ENCODE measurements at regions not wholly inside any gene's neighbourhood (a gene's known extent, or its start where the extent isn't known, plus 50 kb on each side); places are given as distances from the start of the nearest gene placed in this dataset.

DNA sequence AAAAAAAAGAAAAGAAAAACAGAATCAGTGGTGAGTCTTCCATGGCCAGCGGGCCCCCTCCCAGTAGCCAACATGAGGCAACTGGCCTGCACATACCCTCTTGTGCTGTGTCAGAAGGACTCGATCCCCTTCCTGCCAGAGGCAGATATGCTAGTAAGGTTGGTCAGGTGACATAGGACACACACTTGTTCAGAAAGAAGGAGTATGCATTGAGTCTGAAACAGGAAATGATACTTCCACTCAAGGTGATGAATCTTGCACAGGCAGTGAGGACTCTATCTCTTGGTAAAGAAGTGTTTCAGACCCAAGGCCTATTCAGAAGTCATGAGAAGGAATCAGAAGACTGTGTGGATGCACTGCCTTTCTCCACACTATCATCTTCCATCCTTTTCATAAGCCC lies 269.7 kb upstream of the FAR2 start (continued):
- TF ChIP-seq ZBTB40 (IDR thresholded peaks at IDR 0.05; ENCODE audit: borderline replicate concordance) (no peak), REST (IDR thresholded peaks at IDR 0.05; ENCODE audit: low read depth, low read length) (no peak), BHLHE40 (IDR thresholded peaks at IDR 0.05; ENCODE audit: borderline replicate concordance in 1 of 2, low read depth in 2 of 2, low read length in 1 of 2) (no peak), SP1 (IDR thresholded peaks at IDR 0.05; ENCODE audit: low read depth, low read length) (no peak), E2F4 (IDR thresholded peaks at IDR 0.05; ENCODE audit: low read depth, low read length) (no peak), RBBP5 (conservative IDR thresholded peaks at IDR 0.05) (no peak), BRCA1 (IDR thresholded peaks at IDR 0.05; ENCODE audit: low read depth, low read length) (no peak), BACH1 (IDR thresholded peaks at IDR 0.05; ENCODE audit: borderline replicate concordance) (no peak), KLF5 (IDR thresholded peaks at IDR 0.05; ENCODE audit: partially characterized antibody) (no peak), MYB (IDR thresholded peaks at IDR 0.05; ENCODE audit: borderline replicate concordance, low read depth, low read length) (no peak)
- TF ChIP-seq, protein P1, sequence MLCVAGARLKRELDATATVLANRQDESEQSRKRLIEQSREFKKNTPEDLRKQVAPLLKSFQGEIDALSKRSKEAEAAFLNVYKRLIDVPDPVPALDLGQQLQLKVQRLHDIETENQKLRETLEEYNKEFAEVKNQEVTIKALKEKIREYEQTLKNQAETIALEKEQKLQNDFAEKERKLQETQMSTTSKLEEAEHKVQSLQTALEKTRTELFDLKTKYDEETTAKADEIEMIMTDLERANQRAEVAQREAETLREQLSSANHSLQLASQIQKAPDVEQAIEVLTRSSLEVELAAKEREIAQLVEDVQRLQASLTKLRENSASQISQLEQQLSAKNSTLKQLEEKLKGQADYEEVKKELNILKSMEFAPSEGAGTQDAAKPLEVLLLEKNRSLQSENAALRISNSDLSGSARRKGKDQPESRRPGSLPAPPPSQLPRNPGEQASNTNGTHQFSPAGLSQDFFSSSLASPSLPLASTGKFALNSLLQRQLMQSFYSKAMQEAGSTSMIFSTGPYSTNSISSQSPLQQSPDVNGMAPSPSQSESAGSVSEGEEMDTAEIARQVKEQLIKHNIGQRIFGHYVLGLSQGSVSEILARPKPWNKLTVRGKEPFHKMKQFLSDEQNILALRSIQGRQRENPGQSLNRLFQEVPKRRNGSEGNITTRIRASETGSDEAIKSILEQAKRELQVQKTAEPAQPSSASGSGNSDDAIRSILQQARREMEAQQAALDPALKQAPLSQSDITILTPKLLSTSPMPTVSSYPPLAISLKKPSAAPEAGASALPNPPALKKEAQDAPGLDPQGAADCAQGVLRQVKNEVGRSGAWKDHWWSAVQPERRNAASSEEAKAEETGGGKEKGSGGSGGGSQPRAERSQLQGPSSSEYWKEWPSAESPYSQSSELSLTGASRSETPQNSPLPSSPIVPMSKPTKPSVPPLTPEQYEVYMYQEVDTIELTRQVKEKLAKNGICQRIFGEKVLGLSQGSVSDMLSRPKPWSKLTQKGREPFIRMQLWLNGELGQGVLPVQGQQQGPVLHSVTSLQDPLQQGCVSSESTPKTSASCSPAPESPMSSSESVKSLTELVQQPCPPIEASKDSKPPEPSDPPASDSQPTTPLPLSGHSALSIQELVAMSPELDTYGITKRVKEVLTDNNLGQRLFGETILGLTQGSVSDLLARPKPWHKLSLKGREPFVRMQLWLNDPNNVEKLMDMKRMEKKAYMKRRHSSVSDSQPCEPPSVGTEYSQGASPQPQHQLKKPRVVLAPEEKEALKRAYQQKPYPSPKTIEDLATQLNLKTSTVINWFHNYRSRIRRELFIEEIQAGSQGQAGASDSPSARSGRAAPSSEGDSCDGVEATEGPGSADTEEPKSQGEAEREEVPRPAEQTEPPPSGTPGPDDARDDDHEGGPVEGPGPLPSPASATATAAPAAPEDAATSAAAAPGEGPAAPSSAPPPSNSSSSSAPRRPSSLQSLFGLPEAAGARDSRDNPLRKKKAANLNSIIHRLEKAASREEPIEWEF (IDR thresholded peaks at IDR 0.05; ENCODE audit: insufficient replicate concordance, low read depth, low read length) = no peak
